ENCODE measurements at regions not wholly inside any gene's neighbourhood (a gene's known extent, or its start where the extent isn't known, plus 50 kb on each side); places are given as distances from the start of the nearest gene placed in this dataset.
"Not testable (repeated sequence)": the region's sequence is repeated elsewhere in the genome, so short reads cannot be mapped to it uniquely, and the experiment has no call there.

DNA sequence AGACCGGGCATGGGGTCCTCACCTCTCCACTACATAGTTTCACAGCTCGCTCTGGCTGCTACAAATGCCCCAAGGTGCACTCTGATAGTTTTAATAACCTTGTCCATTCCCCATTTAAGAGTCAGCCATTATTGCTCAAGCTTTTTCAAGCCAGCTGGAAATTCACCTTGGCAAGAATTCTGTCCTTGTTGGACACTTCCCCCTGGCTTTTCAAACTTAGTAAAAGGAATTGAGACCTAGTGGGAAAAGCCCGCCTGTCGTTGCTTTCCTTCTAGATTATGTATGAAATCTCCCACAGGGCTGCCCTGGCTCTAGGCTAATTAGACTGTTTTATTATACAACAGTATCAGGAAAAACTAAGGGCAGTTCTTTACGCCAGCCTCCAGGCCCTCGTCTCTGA, 293.7 kb upstream of the GADL1 start:
- DNase-seq: no peak

- no peak for DNase-seq
Measured at GRCh38 chr3:31189330-31189729, 294.9 kb upstream of the GADL1 start.

- no peak for DNase-seq
Measured at GRCh38 chr3:31189971-31190370, 295.5 kb upstream of the GADL1 start.

DNA sequence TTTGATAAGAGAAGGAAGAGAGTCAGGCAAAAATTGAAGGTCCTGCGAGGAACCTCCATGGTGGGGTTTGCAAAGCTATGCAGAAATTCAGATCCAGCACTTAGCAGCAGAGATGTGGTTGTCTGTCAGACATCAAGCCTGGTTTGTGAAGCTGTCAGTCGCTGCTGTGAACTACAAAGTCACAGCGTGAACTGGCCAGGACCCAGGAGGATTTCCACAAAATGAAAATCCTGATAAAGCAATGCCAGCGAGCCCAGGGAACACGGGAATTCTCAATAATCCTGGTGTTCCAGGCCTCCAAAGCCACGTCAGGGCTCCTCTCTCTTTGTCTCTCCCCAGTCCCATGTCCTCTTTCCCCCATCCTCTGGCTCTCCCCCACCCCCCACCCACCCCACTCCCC, 296.9 kb upstream of the GADL1 start:
- DNase-seq: no peak

- DNase-seq: no peak
Measured at GRCh38 chr3:31193429-31193828, 299.0 kb upstream of the GADL1 start.

DNA sequence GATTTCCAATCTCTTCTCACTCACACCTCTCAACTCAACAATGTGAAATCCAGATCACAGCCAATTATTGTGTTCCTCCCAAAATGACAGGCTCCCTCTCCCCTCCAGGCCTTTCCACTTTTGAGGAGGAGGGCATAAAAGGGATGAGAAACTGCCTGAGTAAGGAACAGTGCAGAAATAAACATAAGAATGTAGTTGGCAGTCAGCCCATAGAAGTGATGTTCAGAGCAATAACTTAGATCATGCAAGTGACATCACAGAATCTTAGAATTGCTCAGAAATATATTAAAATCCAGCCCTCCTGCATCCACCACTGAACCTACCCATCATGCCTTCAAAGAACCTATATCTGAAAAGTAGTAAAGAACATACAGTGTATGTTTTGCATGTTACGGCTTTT, 299.4 kb upstream of the GADL1 start:
- no peak for DNase-seq

GRCh38 chr3:31196261-31196660, 301.8 kb upstream of the GADL1 start:
- no peak for DNase-seq

- DNase-seq: no peak
Measured at GRCh38 chr3:31196881-31197364, 302.5 kb upstream of the GADL1 start.

GRCh38 chr3:31197941-31198340, 303.5 kb upstream of the GADL1 start:
- no peak for DNase-seq

DNA sequence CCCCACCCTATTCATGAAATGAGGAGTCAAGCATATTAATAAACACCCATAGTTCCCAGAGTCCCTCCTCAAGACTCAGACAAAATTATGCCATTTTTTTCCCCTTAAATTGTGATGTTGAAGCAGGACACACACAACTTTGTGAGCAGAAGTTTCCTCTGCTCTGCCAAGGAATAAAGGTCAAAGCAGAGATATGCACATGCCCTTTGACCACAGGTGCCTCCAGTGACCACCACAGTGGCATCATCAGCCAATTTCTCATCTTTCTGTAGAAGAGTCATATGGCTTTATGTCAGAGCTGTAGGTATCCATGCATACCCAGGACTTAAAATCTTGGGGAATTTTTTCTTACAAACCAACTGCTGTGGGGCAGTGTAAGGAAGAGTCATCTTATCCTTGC, 304.4 kb upstream of the GADL1 start:
- DNase-seq: no peak

DNA sequence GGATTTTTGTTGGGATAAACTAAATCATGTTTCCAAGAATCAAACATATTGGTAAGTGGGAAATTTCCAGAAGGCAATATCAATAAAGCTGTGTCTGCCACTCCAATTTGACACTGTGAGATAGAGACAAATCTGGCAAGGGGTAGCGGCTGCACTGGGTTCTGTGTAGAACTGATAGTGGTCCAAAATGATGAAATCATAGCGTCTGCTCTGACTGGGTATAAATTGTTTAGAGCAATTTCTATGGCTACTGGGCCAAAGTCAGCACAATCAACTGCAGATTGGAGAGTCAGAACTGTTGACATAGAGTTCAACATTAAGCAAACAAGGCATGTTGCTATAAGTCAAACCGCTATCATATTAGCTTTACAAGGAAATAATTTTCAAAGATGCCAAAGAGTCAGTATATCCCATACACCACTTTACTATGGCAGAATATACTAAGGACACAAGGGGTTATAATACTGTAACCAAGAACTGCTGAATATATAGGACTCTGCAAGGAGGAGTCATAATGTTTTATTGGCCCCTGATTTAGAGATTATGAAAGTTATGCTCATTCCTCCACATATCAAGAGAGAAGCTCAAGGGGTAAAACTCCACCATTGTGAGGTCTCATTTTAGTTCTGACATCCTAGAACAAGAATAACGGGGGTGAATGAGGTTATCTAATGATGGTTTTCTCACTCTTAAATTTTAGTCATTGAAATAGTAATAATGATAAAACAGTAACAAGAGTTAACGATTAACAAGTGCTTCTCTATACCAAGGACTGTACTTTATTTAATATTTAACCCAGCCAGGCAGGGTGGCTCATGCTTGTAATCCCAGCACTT, 309.7 kb upstream of the GADL1 start:
- no peak for DNase-seq

DNA sequence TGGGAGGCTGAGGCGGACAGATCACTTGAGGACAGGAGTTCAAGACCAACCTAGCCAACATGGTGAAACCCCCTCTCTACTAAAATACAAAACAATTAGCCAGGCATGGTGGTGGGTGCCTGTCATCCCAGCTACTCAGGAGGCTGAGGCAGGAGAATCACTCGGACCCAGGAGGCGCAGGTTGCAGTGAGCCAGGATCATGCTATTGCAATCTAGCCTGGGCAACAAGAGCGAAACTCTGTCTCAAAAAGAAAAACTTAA, 310.3 kb upstream of the GADL1 start:
- not testable (repeated sequence) for DNase-seq

GRCh38 chr3:31210068-31210645, 315.7 kb upstream of the GADL1 start:
- no peak for DNase-seq

- DNase-seq: peak; percentile 74
Measured at GRCh38 chr3:31213869-31214486, 318.7 kb upstream of the STT3B start.

GRCh38 chr3:31218082-31218481, 314.6 kb upstream of the STT3B start:
- no peak for DNase-seq

DNA sequence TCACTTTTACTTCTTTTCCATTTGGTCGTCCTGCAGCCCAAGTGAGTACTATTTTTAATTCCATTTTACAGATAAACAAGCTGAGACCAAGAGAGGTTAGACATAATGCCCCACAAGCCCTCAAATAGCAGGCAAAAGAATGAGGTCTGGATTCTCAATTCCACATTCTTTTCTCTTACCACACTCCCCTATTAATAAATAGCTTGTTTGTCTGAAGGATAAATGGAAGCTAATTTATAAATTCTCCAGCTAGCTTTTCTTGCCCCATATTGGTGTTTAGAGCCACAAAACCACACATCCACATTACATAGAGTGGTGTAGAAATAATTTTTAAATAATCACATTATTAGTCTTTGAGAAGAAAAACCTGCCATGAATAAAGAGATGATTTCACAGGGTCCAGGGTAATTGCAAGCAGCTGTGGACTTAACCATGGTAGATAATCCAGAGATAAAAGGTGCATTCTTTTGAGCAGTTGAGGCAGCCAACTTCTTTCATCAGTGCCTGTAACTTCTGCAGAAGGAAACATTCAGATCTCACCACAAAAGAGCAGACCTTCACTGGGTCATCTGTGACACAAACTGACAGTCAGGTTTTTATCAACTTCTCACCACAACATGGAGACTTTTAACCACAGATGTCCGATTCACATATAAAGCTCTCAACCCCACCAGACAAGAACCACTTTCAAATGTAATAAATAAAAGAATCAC, 313.4 kb upstream of the STT3B start:
- DNase-seq: no peak

- DNase-seq: peak; percentile 55
Measured at GRCh38 chr3:31220431-31220830, 312.3 kb upstream of the STT3B start.

DNA sequence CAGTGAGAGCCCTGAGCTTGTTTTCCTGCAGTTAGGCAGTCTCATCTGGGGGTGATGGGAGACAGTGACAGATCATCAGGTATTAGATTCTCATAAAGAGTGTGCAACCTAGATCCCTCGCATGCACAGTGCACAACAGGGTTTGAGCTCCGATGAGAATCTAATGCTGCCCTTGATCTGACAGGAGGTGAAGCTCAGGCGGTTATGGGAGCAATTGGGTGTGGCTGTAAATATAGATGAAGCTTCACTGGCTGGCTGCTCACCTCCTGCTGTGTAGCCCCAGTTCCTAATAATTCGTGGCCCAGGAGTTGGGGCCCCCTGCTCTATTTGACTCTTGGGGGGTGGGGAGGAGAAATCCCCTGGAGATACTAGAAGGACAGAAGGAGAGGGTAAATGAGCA, 309.4 kb upstream of the STT3B start:
- no peak for DNase-seq

DNA sequence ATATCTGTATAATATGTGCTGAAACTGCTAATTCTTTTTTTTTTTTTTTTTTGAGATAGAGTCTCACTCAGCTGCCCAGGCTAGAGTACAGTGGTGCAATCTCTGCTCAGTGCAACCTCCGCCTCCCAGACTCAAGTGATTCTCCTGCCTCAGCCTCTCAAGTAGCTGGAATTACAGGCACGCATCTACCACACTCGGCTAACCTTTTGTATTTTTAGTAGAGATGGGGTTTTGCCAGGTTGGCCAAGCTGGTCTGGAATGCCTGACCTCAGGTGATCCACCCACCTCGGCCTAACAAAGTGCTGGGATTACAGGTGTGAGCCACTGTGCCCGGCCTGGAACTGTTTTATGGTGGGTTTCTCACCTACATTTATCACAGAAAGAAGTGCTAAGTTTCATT, 307.8 kb upstream of the STT3B start:
- no peak for DNase-seq

DNA sequence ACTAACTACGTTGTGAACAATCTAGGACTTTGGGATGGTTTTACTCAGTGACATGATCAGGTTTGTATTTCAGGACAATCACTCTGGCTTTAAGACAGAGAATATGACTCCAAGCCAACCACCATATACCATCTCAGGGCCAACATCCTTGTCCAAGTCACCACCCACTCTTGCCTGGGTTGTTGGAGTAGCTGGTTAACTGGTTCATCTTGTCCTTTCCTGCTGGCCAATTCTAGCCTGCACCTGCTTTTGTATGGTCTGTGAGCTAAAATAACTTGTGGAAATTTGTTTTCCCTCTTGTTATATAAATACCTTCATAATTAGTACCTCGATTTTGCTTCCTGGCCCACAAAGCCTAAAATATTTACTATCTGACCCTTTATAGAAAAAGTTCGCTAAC, 306.8 kb upstream of the STT3B start:
- no peak for DNase-seq

- DNase-seq: peak; percentile 64
Measured at GRCh38 chr3:31226346-31226745, 306.4 kb upstream of the STT3B start.

- peak; percentile 74 for DNase-seq
Measured at GRCh38 chr3:31227131-31227562, 305.6 kb upstream of the STT3B start.

DNA sequence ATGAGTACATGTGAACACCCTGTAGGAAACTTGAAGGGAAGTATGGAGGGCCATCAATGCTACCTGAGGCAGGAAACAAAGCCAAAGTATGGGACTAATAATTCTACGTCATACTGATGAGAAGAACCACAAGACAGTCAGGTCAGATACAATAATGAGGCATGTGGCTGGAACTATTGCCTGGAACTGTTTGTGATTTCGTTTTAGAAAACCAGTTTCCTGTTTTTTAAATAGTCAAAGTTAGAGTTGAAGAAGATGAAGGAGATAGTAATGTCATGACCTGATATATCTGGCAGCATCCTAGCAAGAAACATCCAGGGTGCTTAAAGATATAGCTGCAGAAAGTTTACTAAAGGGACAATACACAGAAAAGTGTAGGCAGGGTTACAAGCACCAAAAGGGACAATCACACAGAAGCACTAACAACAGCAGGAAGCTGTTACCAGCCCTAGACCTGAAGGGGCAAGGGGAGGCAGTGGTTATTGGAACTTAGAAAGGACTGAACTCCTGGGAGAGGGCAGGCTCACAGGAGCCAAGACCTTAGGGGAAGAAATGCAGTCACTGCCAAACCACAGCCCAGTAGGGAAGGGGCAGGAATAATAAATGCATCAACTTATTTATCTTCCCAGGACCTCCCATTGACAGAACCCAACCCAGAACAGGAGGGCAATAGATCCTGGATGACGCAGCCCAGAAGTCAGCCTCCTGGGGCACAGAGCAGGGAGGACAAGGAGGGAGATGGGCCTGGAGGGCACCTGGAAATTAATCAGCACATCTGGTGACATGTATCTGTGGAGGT, 302.1 kb upstream of the STT3B start:
- DNase-seq: peak; percentile 50

All from CD4-positive, alpha-beta T cell treated with Interleukin-21 for 1 hour (primary cell).